ENCODE measurements at regions not wholly inside any gene's neighbourhood (a gene's known extent, or its start where the extent isn't known, plus 50 kb on each side); places are given as distances from the start of the nearest gene placed in this dataset.

- Histone ChIP-seq H3K27ac (no peak overlapping the region), H3K4me3 (no peak overlapping the region)
- TF ChIP-seq CTCF (IDR thresholded peaks at IDR 0.05): no peak
- DNase-seq (ENCODE audit: low spot score): no peak
These were observed 98.5 kb upstream of the INPP4B start for GRCh38 chr4:142944565-142944964.

GRCh38 chr4:142952821-142953580 lies 106.9 kb upstream of the INPP4B start:
- H3K27ac ChIP-seq: no peak overlapping the region
- no peak overlapping the region for H3K4me3 ChIP-seq
- no peak for TF ChIP-seq CTCF (IDR thresholded peaks at IDR 0.05)
- DNase-seq (ENCODE audit: low spot score): no peak

- TF ChIP-seq CTCF (IDR thresholded peaks at IDR 0.05): no peak
- H3K27ac ChIP-seq: no peak overlapping the region
- no peak for DNase-seq (ENCODE audit: low spot score)
- no peak overlapping the region for H3K4me3 ChIP-seq
These were observed 108.3 kb upstream of the INPP4B start for GRCh38 chr4:142954415-142954814.

DNA sequence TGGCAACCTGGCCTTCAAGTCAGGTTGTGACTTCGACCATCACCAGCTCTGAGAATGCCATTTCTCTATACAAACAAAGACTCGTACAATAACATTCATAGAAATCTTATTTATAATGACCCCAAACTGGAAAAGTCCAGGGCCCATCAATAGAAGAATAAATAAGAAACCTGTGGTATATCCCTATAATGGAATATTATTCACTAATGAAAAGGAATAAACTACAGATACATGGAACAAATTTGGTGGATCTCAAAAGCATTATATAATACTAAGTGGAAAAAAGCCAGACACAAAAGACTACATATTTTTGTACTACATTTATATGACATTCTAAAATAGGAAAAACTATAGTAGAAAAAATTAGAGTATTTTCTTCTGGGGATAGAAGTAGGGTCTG lies 109.4 kb upstream of the INPP4B start:
- no peak for DNase-seq (ENCODE audit: low spot score)
- H3K27ac ChIP-seq: no peak overlapping the region
- H3K4me3 ChIP-seq: no peak overlapping the region
- no peak for TF ChIP-seq CTCF (IDR thresholded peaks at IDR 0.05)

- H3K27ac ChIP-seq: no peak overlapping the region
- no peak for DNase-seq (ENCODE audit: low spot score)
- H3K4me3 ChIP-seq: no peak overlapping the region
- TF ChIP-seq CTCF (IDR thresholded peaks at IDR 0.05): no peak
These were observed 113.1 kb upstream of the INPP4B start for GRCh38 chr4:142959173-142959572.

DNA sequence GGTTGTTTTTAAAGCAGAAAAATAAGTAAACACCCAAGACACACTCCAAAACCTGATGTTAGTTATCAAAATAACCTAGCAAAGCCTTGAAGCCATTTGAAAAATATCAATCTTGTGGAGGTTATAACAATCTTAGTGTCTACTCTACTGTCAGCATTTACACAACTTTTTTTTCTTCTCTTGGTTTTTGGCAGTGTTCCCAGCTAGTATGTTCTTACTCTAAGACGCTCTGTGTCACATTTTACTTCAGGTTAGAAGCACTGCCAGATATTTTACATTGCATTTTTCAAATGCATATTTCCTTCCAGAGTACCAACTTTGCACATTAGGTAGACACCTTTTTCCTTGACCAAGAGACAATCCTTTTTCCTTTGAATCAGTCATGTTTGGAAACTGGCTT lies 114.0 kb upstream of the INPP4B start:
- TF ChIP-seq CTCF (IDR thresholded peaks at IDR 0.05): no peak
- Histone ChIP-seq H3K4me3 (no peak overlapping the region), H3K27ac (no peak overlapping the region)
- DNase-seq (ENCODE audit: low spot score): no peak

DNA sequence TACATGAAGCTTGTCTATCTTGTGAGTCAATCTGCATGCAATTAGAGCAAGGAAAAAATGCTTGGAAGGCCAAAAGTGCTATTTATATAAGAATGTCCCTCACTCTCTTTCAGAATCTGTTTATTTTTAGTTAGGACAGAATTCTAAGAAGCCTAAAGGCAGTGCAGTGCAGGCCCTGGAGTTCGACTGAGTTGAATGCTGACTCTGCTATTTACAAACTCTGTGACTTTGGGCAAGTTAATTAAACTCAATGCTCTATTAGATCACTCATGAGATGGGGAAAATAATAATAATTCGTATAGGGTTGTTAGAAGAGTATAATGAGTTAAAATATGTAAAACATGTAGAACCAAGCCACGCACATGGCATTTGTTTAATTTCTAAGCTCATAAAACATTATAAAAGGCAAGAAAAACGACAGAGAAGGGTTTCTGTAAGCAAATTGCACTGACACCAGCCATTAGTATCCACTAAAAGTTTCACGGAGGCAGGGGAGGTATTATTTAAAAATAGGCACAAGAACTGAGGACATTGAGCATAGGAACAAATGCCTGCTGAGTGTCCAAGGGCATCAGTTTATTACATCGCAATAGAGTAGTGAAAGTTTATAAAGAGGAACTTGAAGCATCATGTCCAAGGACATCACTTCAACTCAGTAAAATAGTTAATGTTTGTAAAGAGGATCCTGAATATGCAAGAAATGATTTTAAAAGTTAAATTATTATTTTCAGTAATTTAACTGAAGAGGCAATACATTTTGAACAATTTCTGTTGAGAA lies 115.0 kb upstream of the INPP4B start:
- H3K27ac ChIP-seq: peak overlapping the region in 1 of 2 donors; percentile 31
- no peak for DNase-seq (ENCODE audit: low spot score)
- no peak for TF ChIP-seq CTCF (IDR thresholded peaks at IDR 0.05)
- no peak overlapping the region for H3K4me3 ChIP-seq

Measured in coronary artery (tissue), 2 donors.